ENCODE measurements at regions not wholly inside any gene's neighbourhood (a gene's known extent, or its start where the extent isn't known, plus 50 kb on each side); places are given as distances from the start of the nearest gene placed in this dataset.

- DNase-seq (ENCODE audit: extremely low read depth, insufficient read length), result no peak
Observed at GRCh38 chr5:165565911-165566310, 2060.5 kb downstream of the MAT2B start.

GRCh38 chr5:165569551-165569950, 2064.1 kb downstream of the MAT2B start:
- H3K27me3 ChIP-seq (replicated peaks; ENCODE audit: control insufficient read depth, insufficient read depth, low read length), result no peaks in the 10 kb centered on the region
- TF ChIP-seq CTCF (IDR thresholded peaks at IDR 0.05; ENCODE audit: insufficient read depth, low read length, poor library complexity, severe bottlenecking), result no peak
- H3K4me3 ChIP-seq (replicated peaks; ENCODE audit: low read depth, low read length), result no peak overlapping the region
- no peak for DNase-seq (ENCODE audit: extremely low read depth, insufficient read length)
- H3K36me3 ChIP-seq (ENCODE audit: control insufficient read depth, insufficient read depth, low read length), result no peaks in the 10 kb centered on the region

More at GRCh38 chr5:165565911-165566310, 2060.5 kb downstream of the MAT2B start:
- TF ChIP-seq CTCF (IDR thresholded peaks at IDR 0.05; ENCODE audit: insufficient read depth, low read length, poor library complexity, severe bottlenecking), result no peak
- Histone ChIP-seq H3K4me3 (replicated peaks; ENCODE audit: low read depth, low read length) (no peak overlapping the region), H3K36me3 (ENCODE audit: control insufficient read depth, insufficient read depth, low read length) (no peaks in the 10 kb centered on the region), H3K27me3 (replicated peaks; ENCODE audit: control insufficient read depth, insufficient read depth, low read length) (no peaks in the 10 kb centered on the region)

GRCh38 chr5:165573445-165573844, 2068.0 kb downstream of the MAT2B start:
- no peaks in the 10 kb centered on the region for H3K36me3 ChIP-seq (ENCODE audit: control insufficient read depth, insufficient read depth, low read length)
- H3K27me3 ChIP-seq (replicated peaks; ENCODE audit: control insufficient read depth, insufficient read depth, low read length), result no peaks in the 10 kb centered on the region
- no peak for TF ChIP-seq CTCF (IDR thresholded peaks at IDR 0.05; ENCODE audit: insufficient read depth, low read length, poor library complexity, severe bottlenecking)
- no peak for DNase-seq (ENCODE audit: extremely low read depth, insufficient read length)
- H3K4me3 ChIP-seq (replicated peaks; ENCODE audit: low read depth, low read length), result no peak overlapping the region

- no peak for DNase-seq (ENCODE audit: extremely low read depth, insufficient read length)
- H3K27me3 ChIP-seq (replicated peaks; ENCODE audit: control insufficient read depth, insufficient read depth, low read length), result no peaks in the 10 kb centered on the region
- H3K4me3 ChIP-seq (replicated peaks; ENCODE audit: low read depth, low read length), result no peak overlapping the region
- TF ChIP-seq CTCF (IDR thresholded peaks at IDR 0.05; ENCODE audit: insufficient read depth, low read length, poor library complexity, severe bottlenecking), result no peak
- H3K36me3 ChIP-seq (ENCODE audit: control insufficient read depth, insufficient read depth, low read length), result no peaks in the 10 kb centered on the region
Observed at GRCh38 chr5:165574100-165574499, 2068.7 kb downstream of the MAT2B start.

GRCh38 chr5:165576678-165577275, 2071.4 kb downstream of the MAT2B start:
- DNase-seq (ENCODE audit: extremely low read depth, insufficient read length), result no peak
- Histone ChIP-seq H3K27me3 (replicated peaks; ENCODE audit: control insufficient read depth, insufficient read depth, low read length) (no peaks in the 10 kb centered on the region), H3K36me3 (ENCODE audit: control insufficient read depth, insufficient read depth, low read length) (no peaks in the 10 kb centered on the region), H3K4me3 (replicated peaks; ENCODE audit: low read depth, low read length) (no peak overlapping the region)
- no peak for TF ChIP-seq CTCF (IDR thresholded peaks at IDR 0.05; ENCODE audit: insufficient read depth, low read length, poor library complexity, severe bottlenecking)

GRCh38 chr5:165579911-165580310, 2074.5 kb downstream of the MAT2B start:
- H3K4me3 ChIP-seq (replicated peaks; ENCODE audit: low read depth, low read length), result no peak overlapping the region
- no peak for DNase-seq (ENCODE audit: extremely low read depth, insufficient read length)
- H3K36me3 ChIP-seq (ENCODE audit: control insufficient read depth, insufficient read depth, low read length), result no peaks in the 10 kb centered on the region
- TF ChIP-seq CTCF (IDR thresholded peaks at IDR 0.05; ENCODE audit: insufficient read depth, low read length, poor library complexity, severe bottlenecking), result no peak
- no peaks in the 10 kb centered on the region for H3K27me3 ChIP-seq (replicated peaks; ENCODE audit: control insufficient read depth, insufficient read depth, low read length)
